ENCODE measurements at regions not wholly inside any gene's neighbourhood (a gene's known extent, or its start where the extent isn't known, plus 50 kb on each side); places are given as distances from the start of the nearest gene placed in this dataset.
A peak's percentile ranks its signal among the peaks of the same experiment; 100 is the strongest.

DNA sequence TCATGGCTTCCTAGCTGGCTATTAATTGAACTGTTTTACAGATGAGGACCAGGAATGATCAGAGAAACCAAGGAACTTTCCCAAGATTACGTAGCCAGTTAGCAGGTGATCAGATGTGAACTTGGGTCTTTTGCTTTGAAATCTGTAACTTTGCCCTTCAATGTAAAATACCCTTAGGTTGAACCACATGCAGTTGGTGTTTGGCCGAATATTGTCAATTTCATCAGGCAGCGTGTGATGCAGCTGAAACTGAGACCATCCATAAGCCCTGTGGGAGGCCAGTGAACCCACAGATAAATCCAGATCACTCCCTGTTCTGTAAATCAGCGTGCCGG lies 150.8 kb downstream of the ETS2 start:
- peak overlapping the region in 1 of 3 experiments; percentile 74; a peak in 1 of 7 replicates for H3K27ac Mint-ChIP-seq
- H3K36me3 Mint-ChIP-seq (ENCODE audit: insufficient read depth in 1 of 3, low read depth in 3 of 3), result no peaks in the 10 kb centered on the region; a peak in 1 of 7 replicates

More for the DNA sequence above, 150.8 kb downstream of the ETS2 start:
- Histone ChIP-seq H2BK12ac (ENCODE audit: insufficient read length, low read depth, low read length) (no peak overlapping the region), H3K9me3 (ENCODE audit: control insufficient read depth, low read depth, low read length) (no peaks in the 10 kb centered on the region), H3K56ac (ENCODE audit: insufficient read length, low read depth, low read length) (no peak overlapping the region), H3K79me2 (ENCODE audit: insufficient read depth, low read length) (no peaks in the 10 kb centered on the region), H4K8ac (replicated peaks; ENCODE audit: insufficient read length, low read depth, low read length) (no peak overlapping the region), H4K20me1 (ENCODE audit: control insufficient read depth, insufficient read depth, insufficient read length) (no peaks in the 10 kb centered on the region), H3K4ac (ENCODE audit: low read depth, low read length) (no peak overlapping the region), H3K14ac (ENCODE audit: insufficient read depth, low read length) (no peak overlapping the region), H3K27me3 (ENCODE audit: insufficient read depth, low read length) (no peaks in the 10 kb centered on the region), H3K79me1 (ENCODE audit: insufficient read depth, low read depth, low read length, poor library complexity, severe bottlenecking) (no peaks in the 10 kb centered on the region), H2BK15ac (ENCODE audit: low read depth, low read length) (no peak overlapping the region), H4K5ac (ENCODE audit: insufficient read length, low read depth, low read length) (no peak overlapping the region), H3K4me2 (ENCODE audit: insufficient read depth, insufficient read length, low read length) (no peak overlapping the region), H3K27ac (ENCODE audit: insufficient read length, low read depth, low read length) (no peak overlapping the region), H3T11ph (ENCODE audit: low read length) (no peak overlapping the region), H2BK5ac (ENCODE audit: insufficient read length, low read length) (no peak overlapping the region), H2BK120ac (ENCODE audit: low read depth, low read length, poor library complexity, severe bottlenecking) (no peak overlapping the region), H3K9ac (ENCODE audit: extremely low read depth, insufficient read length, low read length) (no peak overlapping the region), H2AFZ (ENCODE audit: low read length) (no peak overlapping the region), H3K23me2 (ENCODE audit: insufficient read length, low read depth, low read length, poor library complexity, severe bottlenecking) (no peaks in the 10 kb centered on the region), H4K91ac (ENCODE audit: insufficient read length, low read depth, low read length) (no peak overlapping the region), H2AK5ac (ENCODE audit: insufficient read length, low read length) (no peak overlapping the region), H3K4me1 (ENCODE audit: insufficient read depth, low read length) (no peaks in the 10 kb centered on the region; the same call in 1 of the 2 replicates), H2BK20ac (ENCODE audit: low read depth, low read length, poor library complexity, severe bottlenecking) (no peak overlapping the region), H3K23ac (ENCODE audit: insufficient read length, low read depth, low read length) (no peak overlapping the region), H3K18ac (ENCODE audit: insufficient read length, low read depth, low read length) (no peak overlapping the region)
- no peak overlapping the region for H3K4me3 Mint-ChIP-seq
- peaks cover 2% of the 10 kb centered on the region in 2 experiments; a peak in 3 of 5 replicates for H3K9me3 Mint-ChIP-seq
- DNase-seq, result no peak
- TF ChIP-seq CTCF (conservative IDR thresholded peaks at IDR 0.05), result no peak
- H3K4me1 Mint-ChIP-seq, result peaks cover 5 to 21% of the 10 kb centered on the region in 2 experiments
- peaks cover 5% of the 10 kb centered on the region for H3K27me3 Mint-ChIP-seq (ENCODE audit: low read depth)
- WGBS (ENCODE audit: extremely low coverage, insufficient read length, low lambda C conversion rate), result no CpG with 5 or more reads among the region's 5 CpGs
